NCI-H446 treated with DMSO at 0.1 percent for 48 hours (cell line): ENCODE measurements at regions not wholly inside any gene's neighbourhood (a gene's known extent, or its start where the extent isn't known, plus 50 kb on each side); places are given as distances from the start of the nearest gene placed in this dataset.

Experiments
- DNase-seq: peaks from one replicate; lab custom pipeline; 2025; lab: John Stamatoyannopoulos, UW

DNA sequence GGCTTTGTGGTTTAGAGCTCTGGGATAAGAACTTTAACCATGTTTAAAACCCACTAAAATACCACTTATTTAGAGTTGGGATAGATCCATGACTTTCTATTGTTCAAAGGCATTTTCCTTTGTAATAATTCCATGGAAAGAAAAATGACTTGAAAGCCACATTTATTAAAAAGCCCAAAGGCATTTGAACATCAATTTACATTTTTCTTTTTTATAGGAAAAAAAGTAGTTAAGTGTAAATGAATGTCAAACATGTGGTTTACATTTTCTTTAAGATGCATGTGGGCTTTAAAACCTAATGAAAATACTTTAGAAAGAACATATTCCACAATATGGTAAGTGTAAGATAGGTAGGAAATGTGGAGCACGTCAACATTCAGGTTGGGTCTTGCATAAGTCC, 443.2 kb downstream of the TOX3 start:
- DNase-seq: no peak

DNA sequence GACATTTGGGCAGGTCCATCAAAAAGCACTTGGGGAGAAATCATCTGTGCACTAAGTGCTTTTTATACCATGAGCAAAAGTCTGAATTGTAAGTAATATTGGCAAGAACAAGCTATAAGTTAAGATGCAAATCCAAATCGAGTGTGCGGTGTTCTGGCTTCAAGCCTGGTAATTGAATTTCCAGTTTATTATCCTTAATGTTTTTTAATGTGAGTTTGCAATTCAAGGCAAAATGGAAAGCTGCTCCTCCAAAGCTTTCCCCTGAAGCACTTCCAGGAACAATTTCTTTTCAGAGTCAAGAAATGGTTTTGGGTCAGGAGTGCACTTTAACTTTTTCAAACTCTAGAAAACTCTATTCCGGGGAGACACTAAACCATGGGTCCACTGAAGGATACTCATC, 445.7 kb downstream of the TOX3 start:
- no peak for DNase-seq

DNA sequence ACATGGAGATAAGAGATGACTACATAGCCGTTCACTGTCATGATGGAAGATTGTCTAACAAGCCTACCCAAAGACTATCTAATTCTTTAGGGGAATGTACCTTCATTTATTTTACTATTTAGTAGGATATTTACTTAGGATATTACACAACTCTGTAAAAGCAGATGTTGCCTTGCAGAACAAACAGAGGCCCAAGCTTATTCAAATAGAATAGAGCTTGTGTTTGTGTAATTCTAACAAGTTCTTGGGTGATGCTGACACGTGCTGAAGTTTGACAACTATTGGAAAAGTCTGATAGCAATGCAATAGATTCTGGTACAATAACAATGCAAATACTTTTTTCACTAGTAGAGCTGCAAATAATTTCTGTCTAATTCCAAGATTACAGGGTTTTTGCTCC, 447.6 kb downstream of the TOX3 start:
- no peak for DNase-seq

DNA sequence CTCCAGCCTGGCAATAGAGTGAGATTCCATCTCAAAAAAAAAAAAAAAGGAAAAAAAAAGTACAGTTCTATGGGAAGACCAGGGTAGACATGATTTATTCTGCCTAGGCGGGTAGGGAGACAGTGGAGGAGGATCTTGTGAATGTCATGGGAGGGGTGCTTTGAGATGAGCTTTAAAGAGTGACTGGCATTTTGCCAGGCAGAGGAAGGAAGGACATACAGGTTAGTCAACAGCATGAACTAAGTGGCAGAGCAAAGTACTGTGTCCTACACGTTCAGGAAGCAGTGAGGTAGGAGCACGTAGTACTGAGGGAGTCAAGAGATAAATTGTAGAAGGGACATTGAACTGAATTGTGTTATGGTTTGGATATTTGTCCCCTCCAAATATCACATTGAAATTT, 451.5 kb downstream of the TOX3 start:
- DNase-seq: no peak

DNA sequence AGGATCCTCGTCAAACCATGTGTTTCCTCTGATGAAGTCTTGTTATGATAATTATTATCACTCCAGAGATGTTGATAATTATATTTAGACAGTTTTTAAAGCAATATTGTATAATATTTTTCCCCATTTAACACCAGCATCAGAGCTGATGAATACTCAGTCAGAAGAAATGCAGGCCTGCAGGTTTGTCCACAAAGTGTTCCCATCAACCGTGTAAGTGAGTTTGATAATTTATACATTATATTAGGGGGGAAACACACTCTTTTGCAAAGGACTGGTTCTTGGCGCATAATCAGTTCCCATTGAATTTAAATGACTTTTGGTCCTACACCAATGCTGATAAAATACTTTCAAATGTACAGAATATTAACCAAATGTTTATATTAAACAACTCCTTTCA, 454.8 kb downstream of the TOX3 start:
- DNase-seq: no peak

DNA sequence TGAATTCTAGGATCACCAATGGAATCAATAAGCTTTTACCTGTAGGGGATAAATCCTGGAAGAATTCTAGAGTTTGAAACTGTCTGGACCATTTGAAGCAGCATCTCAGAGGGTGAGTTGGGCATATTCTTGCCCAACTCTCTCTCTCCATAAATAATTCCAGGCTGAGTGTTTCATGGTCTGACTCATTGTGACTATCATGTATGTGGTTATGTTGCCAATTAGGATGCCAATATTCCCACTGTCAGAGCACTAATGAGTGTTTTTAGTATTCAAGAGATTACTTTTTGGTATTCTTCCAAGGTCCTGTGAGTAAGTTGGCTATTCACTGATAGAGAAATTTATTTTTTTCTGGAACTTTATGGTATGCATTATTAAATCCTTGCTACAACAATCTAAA, 456.9 kb downstream of the TOX3 start:
- DNase-seq: peak; percentile 81

DNA sequence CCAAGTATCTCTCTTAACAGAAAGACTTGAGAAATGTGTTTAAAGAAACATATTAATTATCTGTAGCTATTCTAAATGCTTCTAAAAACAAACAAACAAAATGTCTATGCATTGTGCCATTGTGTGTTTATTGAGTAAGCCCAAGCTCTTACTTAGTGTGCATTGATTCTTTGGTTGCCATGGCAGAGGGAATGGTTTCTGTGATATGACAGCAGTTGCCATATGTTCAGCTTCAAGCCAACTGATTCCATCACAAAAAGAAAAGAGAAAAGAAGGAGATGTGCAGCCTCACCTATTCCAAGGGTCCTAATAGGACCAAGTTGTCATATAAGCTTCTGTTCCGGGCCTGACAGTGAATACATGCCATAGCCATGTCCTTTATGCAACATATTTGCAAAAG, 457.5 kb downstream of the TOX3 start:
- no peak for DNase-seq

DNA sequence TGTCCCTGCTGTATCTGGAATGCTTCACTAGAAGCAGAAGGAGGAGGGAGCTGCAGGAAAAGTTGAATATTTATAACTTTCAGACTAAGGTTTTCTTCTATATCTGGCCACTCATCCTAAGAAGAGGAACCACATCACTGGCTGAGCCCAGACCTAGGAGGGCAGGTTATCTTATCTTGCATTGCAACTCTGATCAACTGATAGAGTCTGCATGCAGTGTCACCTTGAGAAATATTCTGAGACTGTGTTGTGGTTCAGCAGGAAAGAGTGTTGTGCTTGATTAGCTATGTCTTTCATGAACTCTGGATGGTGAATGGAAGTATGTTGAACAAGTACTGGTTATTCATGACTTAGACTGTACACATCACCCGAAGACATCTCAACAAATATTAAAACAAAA, 460.0 kb downstream of the TOX3 start:
- no peak for DNase-seq

DNA sequence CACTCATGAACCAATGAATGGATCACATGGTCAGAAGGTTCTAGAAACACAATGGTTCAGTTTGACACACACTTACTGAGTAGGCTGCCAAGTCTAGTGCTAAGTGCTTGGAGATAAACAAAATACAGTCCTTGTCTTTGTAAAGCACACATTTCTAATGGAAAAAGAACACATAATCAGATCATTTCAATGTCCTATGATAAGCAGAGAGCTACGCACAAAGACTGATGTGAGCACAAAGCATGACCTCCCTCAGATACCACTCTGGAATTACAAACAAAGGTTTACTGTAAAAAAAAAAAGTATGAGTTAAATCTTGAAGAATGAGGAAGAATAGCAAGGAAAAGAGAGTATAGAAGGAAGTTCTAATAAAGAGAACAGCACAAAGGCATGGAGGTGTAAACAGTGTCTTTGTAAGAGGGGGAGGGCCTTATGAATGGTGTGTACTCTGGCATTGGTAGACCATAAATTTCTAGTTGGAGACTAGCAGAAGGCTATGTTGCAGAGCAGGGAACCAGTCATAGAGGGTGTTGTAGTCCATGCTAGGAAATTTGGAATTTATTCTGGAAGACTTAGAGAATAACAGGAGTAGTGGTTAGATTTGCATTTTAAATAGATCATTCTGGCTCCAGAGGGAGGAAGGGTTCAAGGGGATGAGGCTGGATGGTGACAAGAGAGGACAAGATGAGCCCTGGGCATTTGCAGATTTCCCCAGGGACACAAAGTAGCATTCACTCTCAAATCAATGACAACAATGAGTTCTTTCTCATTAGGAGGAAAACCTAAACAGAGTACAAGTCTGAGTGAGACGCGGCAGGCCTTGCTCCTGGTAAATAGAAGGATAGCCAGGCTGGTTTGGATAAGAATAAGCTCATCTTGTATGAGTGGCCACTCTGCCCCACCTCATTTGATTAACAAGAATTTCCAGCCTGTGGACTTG, 468.0 kb downstream of the TOX3 start:
- DNase-seq: no peak

DNA sequence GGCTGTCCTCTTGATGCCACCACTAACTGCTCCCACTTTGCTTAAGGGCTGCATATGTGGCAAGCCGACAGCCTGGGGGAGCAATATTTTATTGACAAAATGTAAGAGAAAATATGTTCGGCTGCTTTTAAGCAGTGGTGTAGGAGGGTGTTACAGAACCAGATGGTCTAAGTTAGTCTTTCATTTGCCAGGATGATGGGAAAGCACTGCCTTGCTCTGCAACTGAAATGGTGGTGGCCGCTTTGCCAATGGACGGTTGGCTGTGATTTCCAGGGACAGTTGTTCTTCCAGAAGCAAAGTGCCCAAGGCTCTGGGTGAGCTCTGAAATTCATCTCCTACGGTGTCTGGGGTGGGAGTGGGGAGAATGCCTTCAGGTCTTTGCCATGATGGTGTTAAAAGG, 469.3 kb downstream of the TOX3 start:
- no peak for DNase-seq

DNA sequence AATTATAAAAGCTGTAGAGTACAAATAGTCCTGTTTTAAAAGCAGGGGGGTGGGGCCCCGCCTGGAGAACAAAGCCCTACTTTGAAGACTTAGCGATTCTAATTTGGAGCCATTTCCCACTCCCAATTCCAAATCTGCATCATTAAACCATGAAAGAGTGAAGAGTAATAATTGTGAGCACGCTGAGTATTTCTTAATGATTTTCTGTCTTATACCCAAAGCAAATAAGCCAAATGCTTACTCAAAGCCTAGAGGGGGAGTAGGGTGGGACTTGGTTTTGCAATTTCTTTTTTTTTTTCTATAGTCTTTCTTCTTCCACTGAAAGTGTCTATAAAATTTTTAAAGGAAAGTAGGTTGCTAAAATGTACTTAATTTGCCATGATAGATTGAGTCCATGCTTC, 470.1 kb downstream of the TOX3 start:
- DNase-seq: no peak

DNA sequence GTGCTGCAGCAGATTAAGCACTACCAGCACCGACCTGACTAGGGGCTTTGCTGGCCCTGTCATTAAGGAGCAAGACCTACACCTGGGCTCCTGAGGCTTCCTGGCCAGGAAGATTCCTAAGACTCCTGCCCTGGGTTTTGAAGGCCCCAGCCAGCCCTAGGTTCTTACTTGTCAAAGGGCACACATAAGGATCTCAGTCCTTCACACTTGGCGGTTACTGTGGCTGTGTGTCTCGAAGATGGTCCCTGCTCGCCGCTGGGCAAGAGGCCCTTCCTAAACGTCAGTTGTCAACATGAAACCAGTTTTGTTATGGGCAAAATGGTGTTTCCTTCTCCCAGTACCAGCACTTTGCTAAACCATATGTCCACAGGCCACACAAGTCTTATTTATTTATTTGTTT, 470.6 kb downstream of the TOX3 start:
- DNase-seq: no peak

DNA sequence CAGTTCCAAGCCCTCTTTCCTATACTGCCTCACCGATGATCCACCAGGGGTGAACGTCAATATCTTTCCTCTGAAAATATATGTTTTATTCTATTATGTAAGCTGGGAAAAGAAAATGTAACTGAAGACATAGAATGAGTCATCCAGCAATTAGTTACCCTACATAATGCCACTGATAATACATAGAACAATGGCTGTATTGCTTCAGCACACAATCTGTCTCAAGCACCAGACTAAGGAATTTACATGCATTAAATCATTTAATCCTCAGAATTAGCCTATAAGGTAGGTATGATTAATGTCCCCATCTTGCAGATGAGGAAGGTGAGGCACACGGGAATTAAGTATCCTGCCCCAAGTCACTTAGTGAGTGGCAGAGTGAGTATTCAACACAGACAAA, 472.8 kb downstream of the TOX3 start:
- DNase-seq: no peak

DNA sequence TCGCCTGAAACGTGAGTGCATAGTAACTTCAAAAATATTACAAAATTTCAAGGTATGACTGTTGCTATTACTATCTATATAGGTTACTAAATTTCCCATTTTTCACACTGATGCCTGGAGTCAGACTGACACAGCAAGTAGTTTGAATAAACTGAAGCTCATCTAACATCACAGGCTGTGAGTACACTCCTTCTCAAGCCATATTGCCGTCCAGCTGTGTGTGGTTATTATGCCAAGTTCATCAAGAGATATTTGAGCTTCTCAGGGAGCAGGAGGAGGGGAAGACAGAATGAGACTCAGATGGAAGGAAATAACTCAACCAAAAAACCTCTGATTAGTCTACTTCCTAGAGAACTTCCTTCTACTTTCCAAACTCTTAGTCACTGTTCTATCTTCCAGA, 473.9 kb downstream of the TOX3 start:
- peak; percentile 68 for DNase-seq

DNA sequence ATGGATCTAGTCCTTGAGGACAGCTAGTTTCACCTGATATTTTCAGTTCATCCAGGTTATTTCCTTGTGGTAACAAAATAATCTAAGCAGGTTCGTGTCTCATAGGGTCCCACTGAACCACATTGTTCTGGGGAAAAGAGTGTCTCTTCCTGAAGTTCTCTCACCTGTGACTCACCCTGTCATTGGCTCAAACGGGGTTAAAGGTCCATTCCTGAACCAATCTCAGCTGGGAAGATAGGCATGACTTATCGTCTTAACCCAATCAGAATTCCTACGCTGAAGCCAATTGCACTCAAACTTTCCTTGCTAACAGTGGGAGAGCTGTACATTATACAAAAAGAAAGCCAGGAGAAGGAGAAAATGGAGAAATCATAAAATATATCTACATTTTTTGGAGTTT, 475.8 kb downstream of the TOX3 start:
- no peak for DNase-seq

DNA sequence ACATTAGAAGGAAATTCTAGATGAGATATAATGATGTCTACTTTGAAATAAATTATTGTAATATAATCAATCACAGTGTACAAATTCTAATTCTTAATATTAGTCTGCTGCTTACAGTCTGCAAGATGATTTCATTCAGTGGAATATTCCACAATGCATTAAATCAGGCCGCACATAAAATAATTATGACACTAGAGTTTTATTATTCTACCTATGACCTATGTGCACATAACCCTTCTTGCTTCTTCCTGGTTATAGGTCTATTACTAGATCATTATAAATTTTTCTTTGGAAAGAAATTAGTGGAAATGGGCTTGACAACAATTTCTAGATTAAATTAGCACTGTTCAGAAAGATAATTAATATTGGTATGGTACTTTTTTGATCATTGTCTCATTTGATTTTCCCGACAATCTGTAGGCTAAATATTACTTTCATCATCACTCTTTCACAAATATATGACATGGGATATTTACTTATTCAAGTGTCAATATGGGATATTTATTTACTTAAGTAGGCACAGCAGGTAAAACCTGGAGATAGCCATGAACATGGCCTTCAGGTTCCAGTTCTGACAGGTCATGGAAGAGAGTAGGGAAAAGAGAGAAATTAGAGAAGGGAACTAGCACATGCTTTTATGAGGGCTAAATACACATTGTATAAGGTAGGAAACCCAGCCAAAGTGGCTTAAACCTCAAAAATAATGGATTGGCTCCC, 476.4 kb downstream of the TOX3 start:
- no peak for DNase-seq

DNA sequence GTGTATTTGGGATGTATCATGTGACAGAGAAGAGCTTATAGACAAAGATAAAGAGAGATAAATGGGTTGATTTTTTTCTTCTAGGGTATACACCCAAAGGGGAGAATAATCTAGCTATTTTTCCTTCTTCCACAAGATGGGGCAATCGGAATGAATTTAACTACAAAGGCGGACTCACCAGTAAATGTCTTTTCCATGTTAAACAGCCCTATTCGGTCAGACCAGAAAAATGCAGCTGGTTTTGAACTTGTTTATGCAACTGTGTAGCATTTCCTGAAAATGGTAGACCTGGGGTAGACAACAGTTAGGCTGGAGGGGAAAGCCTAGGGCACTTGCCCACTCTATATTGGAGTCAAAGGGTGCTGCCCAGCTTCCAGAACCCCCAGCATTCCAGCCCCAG, 477.1 kb downstream of the TOX3 start:
- peak; percentile 17 for DNase-seq

DNA sequence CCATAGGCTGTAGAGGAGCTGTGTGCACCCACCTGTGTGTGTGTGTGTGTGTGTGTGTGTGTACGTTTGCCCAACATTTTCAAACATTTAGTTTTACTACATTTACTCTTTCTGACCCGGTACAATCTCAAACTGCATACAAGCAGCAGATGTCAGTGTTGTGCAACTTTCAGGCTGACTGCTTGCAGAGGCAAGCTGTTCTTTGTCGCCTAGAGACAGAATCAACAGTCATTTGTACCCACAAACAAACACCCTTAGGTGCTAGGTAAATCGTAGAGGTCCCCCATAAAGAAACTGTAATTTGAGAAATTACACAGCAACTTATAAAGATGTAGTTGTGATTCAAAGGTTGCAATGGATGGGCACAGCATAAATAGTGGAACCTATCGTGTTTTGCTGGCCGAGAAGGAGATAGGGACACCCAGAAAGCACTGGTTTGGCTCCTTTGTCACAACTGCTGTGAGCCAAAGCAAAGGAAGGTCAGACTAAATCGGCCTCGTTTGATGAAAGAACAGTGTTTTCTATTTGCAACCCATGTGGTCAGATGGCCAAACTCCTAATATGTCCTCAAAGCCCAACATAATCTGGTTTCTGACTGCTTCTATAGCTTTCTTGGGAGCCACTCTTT, 478.4 kb downstream of the TOX3 start:
- peak; percentile 23 for DNase-seq

DNA sequence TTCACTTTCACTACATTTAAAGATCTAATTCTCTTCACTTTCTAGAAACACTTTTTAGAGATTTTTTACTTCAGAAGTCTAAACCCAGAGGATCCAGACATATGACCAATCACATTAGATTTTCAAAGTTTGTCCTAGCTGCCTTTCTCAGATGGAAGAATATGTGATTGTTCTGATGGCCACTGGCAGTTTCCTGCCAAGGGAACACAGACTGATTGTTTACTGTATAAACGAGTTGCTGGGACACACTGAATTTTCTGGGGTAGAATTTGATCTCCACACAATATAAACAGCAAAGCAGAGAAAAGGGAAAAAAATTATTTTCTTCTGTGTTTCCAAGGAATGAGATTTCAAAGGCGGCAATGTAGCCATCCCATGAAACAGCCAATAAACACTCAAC, 480.0 kb downstream of the TOX3 start:
- no peak for DNase-seq

DNA sequence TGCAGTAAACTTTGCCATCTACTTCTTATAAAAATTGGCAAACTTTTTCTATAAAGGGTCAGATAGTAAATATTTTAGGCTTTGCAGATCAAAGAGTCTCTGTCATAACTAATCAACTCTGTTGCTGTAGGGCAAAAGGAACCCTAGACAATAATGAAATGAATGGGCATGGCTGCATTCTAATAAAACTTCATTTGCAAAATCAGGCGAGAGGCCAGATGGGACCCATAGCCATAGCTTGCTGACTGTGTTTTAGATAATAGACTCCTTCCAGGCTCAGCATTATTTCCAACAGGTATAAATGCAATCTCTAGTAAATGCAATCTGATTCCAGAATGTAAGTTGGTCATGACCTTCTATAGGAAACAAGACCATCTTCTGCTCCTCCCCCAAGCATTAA, 490.7 kb downstream of the TOX3 start:
- DNase-seq: no peak

DNA sequence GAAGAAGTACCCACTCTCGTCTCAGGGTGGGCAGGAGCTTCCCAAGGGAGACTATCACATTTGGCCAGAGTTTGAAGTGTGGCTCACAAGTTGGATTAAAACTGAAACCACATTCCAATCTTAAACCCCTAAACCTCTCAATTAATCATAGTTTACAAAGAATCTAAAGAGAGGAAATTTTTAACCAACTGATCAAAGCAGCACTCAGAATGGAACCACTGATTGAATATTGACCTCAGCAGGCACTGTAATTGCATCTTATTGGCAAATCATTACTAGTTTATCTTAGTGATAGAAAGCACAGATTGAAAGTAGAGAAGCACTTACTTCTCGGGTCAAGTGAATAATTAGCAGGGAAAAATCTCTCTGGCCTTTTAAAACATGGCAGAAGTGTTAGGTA, 491.6 kb downstream of the TOX3 start:
- DNase-seq: no peak

DNA sequence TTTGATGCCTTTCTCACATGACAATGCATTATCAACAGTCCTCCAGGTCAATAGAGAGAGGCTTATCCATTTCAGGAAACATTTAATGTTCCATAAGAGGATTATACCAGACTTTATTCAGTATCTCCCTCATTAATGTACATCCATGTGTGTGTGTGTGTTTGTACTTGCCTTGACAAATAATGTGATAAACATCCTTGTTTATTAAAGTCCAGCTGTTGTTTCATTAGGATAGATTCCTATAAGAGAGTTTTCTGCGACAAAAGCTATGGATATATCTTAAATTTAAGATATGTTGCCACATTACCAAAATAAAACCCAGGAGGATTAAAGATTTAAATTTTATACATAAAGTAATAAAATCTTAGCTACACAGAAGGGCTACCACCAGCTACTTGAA, 492.6 kb downstream of the TOX3 start:
- no peak for DNase-seq

DNA sequence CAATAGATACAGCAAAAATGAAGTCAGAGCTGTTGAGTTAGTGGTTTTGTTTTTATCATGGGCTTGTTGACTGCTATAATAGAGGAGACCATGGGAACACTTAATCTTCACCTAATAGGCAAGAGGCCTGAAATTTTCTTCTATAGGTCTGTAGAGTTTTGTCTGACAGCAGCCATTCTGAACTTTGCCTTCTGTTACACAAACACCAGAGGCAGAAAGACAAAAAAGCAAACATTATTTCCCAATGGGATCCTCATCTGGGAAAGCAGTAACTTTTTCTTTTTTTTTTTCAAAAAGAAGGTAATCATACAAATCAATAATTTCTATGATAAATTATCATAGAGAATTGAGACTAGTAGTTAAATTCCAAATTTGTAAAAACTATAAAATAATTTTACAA, 494.1 kb downstream of the TOX3 start:
- no peak for DNase-seq
